Keratinocyte (primary cell): ENCODE measurements at regions not wholly inside any gene's neighbourhood (a gene's known extent, or its start where the extent isn't known, plus 50 kb on each side); places are given as distances from the start of the nearest gene placed in this dataset.

Source experiments
- DNase-seq: peaks from one replicate; pipeline ENCODE4 v3.0.0-alpha.2; 2011; ENCODE audit warnings: low read depth, missing footprints, low spot score
- FAIRE-seq: peaks from 2 replicates; lab custom pipeline; 2011; peaks lifted over from hg19 to GRCh38; lab: Jason Lieb, UNC
- H2AFZ ChIP-seq: 2 replicates; pipeline ENCODE4 v1.6.0; 2012; ENCODE audit warnings: low read length, control low read depth, inconsistent platforms; ENCODE audit not compliant: control insufficient read depth
- H3K27ac ChIP-seq: 2 replicates; pipeline ENCODE4 v1.5.1; 2011; ENCODE audit warnings: low read length; ENCODE audit not compliant: control insufficient read depth, insufficient read depth
- H3K27me3 ChIP-seq: 3 replicates; pipeline ENCODE4 v1.6.0; 2011; ENCODE audit warnings: low read length; ENCODE audit not compliant: control insufficient read depth, insufficient read depth; ENCODE audit errors: extremely low read depth
- H3K36me3 ChIP-seq, 2 experiments: 2 replicates in 1 of 2; 3 replicates in 1 of 2; pipeline ENCODE4 v1.5.1; 2011; ENCODE audit warnings: low read length in 2 of 2, mild to moderate bottlenecking in 1 of 2; ENCODE audit not compliant: control insufficient read depth in 2 of 2, insufficient read depth in 2 of 2; ENCODE audit errors: extremely low read depth in 1 of 2
- H3K4me1 ChIP-seq: 3 replicates; pipeline ENCODE4 v1.5.1; 2011; ENCODE audit warnings: low read length; ENCODE audit not compliant: control insufficient read depth, insufficient read depth; ENCODE audit errors: extremely low read depth
- H3K4me2 ChIP-seq: 3 replicates; pipeline ENCODE4 v1.6.0; 2011; ENCODE audit warnings: low read depth, low read length; ENCODE audit not compliant: control insufficient read depth, insufficient read depth; ENCODE audit errors: extremely low read depth
- H3K4me3 ChIP-seq, 3 experiments: fragments of 200-600 bp in 1 of 3; sonication (generic) in 1 of 3; 2 replicates in 2 of 3; 3 replicates in 1 of 3; pipeline ENCODE4 v1.5.1; 2011 to 2016; ENCODE audit warnings: low read length in 3 of 3, mild to moderate bottlenecking in 3 of 3, control low read depth in 2 of 3, inconsistent platforms in 1 of 3, low read depth in 1 of 3, mixed read lengths in 1 of 3, mixed run types in 1 of 3, moderate library complexity in 1 of 3; ENCODE audit not compliant: control insufficient read depth in 2 of 3, insufficient read depth in 2 of 3; ENCODE audit errors: extremely low read depth in 1 of 3
- H3K79me2 ChIP-seq: 2 replicates; pipeline ENCODE4 v1.6.0; 2012; ENCODE audit warnings: low read length; ENCODE audit not compliant: control insufficient read depth, insufficient read depth
- H3K9ac ChIP-seq: 3 replicates; pipeline ENCODE4 v1.6.0; 2011; ENCODE audit warnings: low read length; ENCODE audit not compliant: control insufficient read depth, insufficient read depth; ENCODE audit errors: extremely low read depth
- H3K9me1 ChIP-seq: 3 replicates; pipeline ENCODE4 v1.6.0; 2011; ENCODE audit warnings: low read length; ENCODE audit not compliant: control insufficient read depth, insufficient read depth; ENCODE audit errors: extremely low read depth
- H3K9me3 ChIP-seq: 2 replicates; pipeline ENCODE4 v1.5.1; 2012; ENCODE audit warnings: low read depth, low read length; ENCODE audit not compliant: control insufficient read depth
- H4K20me1 ChIP-seq: 3 replicates; pipeline ENCODE4 v1.6.0; 2011; ENCODE audit warnings: low read length; ENCODE audit not compliant: control insufficient read depth, insufficient read depth; ENCODE audit errors: extremely low read depth
- CTCF ChIP-seq, 3 experiments: IDR thresholded peaks in 1 of 3; conservative IDR thresholded peaks in 1 of 3; optimal IDR thresholded peaks in 1 of 3; 2 replicates in 2 of 3; 3 replicates in 1 of 3; pipeline versions ENCODE3 to v1.5.1; 2011; ENCODE audit warnings: low read length in 3 of 3, mild to moderate bottlenecking in 3 of 3, moderate library complexity in 2 of 3, control low read depth in 1 of 3, inconsistent platforms in 1 of 3; ENCODE audit not compliant: insufficient read depth in 2 of 3; ENCODE audit errors: extremely low read depth in 1 of 3
- EZH2 ChIP-seq: IDR thresholded peaks from one replicate; pipeline ENCODE4 v1.6.1; 2012; ENCODE audit warnings: inconsistent platforms, mild to moderate bottlenecking, low read length, moderate library complexity
- dilution Hi-C: fragments of 300-500 bp; cut with MboI; formaldehyde crosslinking; loops from one replicate; pipeline ENCODE4 v1.7.0; 2020; ENCODE audit warnings: low sequenced_read_pairs; ENCODE audit not compliant: extremely low pct_ligation_motif_present

GRCh38 chr15:46222826-46223225, 588.0 kb downstream of the SQOR start:
- H3K4me2 ChIP-seq: no peak overlapping the region
- no peaks in the 10 kb centered on the region for H3K9me3 ChIP-seq
- no peak overlapping the region for H2AFZ ChIP-seq
- no peak overlapping the region for H3K27ac ChIP-seq
- DNase-seq: no peak
- no peak for FAIRE-seq
- H3K27me3 ChIP-seq: no peaks in the 10 kb centered on the region
- TF ChIP-seq EZH2 (no peak), CTCF (optimal IDR thresholded peaks at IDR 0.05 in 1 of 3, IDR thresholded peaks at IDR 0.05 in 1 of 3, conservative IDR thresholded peaks at IDR 0.05 in 1 of 3; ENCODE audit: extremely low read depth in 1 of 3, insufficient read depth in 2 of 3, low read length in 3 of 3) (no peak)
- no peaks in the 10 kb centered on the region for H3K79me2 ChIP-seq
- no peaks in the 10 kb centered on the region for H3K36me3 ChIP-seq
- no peaks in the 10 kb centered on the region for H3K4me1 ChIP-seq
- no peak overlapping the region for H3K4me3 ChIP-seq
- no peaks in the 10 kb centered on the region for H4K20me1 ChIP-seq
- no peak overlapping the region for H3K9ac ChIP-seq
- no peaks in the 10 kb centered on the region for H3K9me1 ChIP-seq
- dilution Hi-C loops: no loop called here

GRCh38 chr15:46229263-46229662, 594.4 kb downstream of the SQOR start:
- no peak overlapping the region for H2AFZ ChIP-seq
- no peaks in the 10 kb centered on the region for H3K79me2 ChIP-seq
- no peaks in the 10 kb centered on the region for H3K27me3 ChIP-seq
- H3K9me1 ChIP-seq: no peaks in the 10 kb centered on the region
- dilution Hi-C loops: no loop called here
- H3K27ac ChIP-seq: no peak overlapping the region
- H3K4me2 ChIP-seq: no peak overlapping the region
- no peak overlapping the region for H3K4me3 ChIP-seq
- H3K9me3 ChIP-seq: no peaks in the 10 kb centered on the region
- no peak for FAIRE-seq
- H3K9ac ChIP-seq: no peak overlapping the region
- H3K36me3 ChIP-seq: no peaks in the 10 kb centered on the region
- H3K4me1 ChIP-seq: no peaks in the 10 kb centered on the region
- no peak for TF ChIP-seq EZH2
- TF ChIP-seq CTCF (optimal IDR thresholded peaks at IDR 0.05 in 1 of 3, IDR thresholded peaks at IDR 0.05 in 1 of 3, conservative IDR thresholded peaks at IDR 0.05 in 1 of 3; ENCODE audit: extremely low read depth in 1 of 3, insufficient read depth in 2 of 3, low read length in 3 of 3): no peak
- H4K20me1 ChIP-seq: no peaks in the 10 kb centered on the region
- DNase-seq: no peak
